ENCODE measurements at regions not wholly inside any gene's neighbourhood (a gene's known extent, or its start where the extent isn't known, plus 50 kb on each side); places are given as distances from the start of the nearest gene placed in this dataset.

DNA sequence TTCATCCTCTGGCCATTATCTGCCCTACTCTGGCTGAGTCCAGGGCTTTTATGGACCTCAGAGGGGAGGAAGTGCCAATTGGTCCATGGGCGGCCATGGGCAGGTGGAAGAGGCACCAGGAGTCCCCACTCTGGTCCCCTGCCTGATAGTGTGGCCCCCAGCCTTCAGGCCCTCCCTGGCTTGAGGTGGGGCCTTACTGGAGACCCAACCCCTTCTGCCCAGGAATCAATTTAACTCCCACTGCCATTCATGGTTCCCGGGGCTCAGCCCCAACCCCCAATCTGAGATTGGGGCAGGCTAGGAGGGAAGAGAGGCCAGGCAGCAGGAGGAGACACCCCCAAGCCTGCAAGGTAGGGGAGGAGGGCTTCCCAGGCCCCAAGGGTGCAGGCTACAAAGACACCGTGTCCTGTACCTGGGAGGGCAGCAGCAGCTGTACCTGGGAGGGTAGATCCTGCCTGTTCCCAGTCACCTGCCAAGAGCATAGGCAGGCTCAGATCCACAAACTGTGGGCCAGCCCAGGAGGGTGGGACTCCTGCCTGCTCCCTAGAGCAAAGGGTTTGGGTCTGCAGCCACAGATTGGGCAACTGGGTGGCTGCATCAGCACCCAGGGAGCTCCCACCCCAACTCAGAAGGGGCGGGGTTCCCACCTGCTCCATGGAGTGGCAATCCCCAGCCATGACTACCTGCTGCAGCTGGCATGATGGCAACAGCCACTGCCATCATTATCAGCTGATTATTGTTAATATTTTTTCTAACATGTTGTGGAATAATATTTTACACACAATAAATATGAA is 1044.1 kb upstream of the B3GALT2 start:
- DNase-seq (ENCODE audit: low read depth, low spot score) (no peak), ATAC-seq (no peak)
- Histone ChIP-seq H3K27me3 (ENCODE audit: insufficient read depth, low read length) (no peaks in the 10 kb centered on the region), H3K27ac (ENCODE audit: low read depth, low read length) (no peak overlapping the region), H3K36me3 (ENCODE audit: control insufficient read depth in 1 of 2, insufficient read depth in 2 of 2, low read length in 2 of 2) (no peaks in the 10 kb centered on the region), H3K4me2 (ENCODE audit: low read length) (no peak overlapping the region), H3K4me1 (ENCODE audit: control insufficient read depth in 1 of 2, insufficient read depth in 2 of 2, low read length in 2 of 2) (no peaks in the 10 kb centered on the region), H3K9me3 (ENCODE audit: control insufficient read depth in 1 of 2, insufficient read depth in 1 of 2, low read depth in 1 of 2, low read length in 2 of 2) (no peaks in the 10 kb centered on the region), H2AFZ (ENCODE audit: low read depth, low read length, poor library complexity, severe bottlenecking) (no peak overlapping the region), H3K4me3 (replicated peaks in 1 of 2; ENCODE audit: low read depth in 1 of 2, low read length in 2 of 2) (no peak overlapping the region), H4K20me1 (ENCODE audit: insufficient read depth) (no peaks in the 10 kb centered on the region), H3K9me2 (ENCODE audit: insufficient read depth) (no peaks in the 10 kb centered on the region), H3K9ac (ENCODE audit: low read length) (no peak overlapping the region), H3K79me2 (ENCODE audit: insufficient read depth, low read length) (no peaks in the 10 kb centered on the region)
- POLR2A ChIA-PET = no interaction called here
- TF ChIP-seq EZH2phosphoT487 (IDR thresholded peaks at IDR 0.05; ENCODE audit: borderline replicate concordance) (no peak), ZNF274 (IDR thresholded peaks at IDR 0.05; ENCODE audit: low read depth, low read length) (no peak), ELF1 (IDR thresholded peaks at IDR 0.05; ENCODE audit: borderline replicate concordance, low read depth) (no peak), ZBTB33 (IDR thresholded peaks at IDR 0.05; ENCODE audit: extremely low read depth, insufficient replicate concordance, low read length) (no peak), ZFX (IDR thresholded peaks at IDR 0.05) (no peak), SRF (IDR thresholded peaks at IDR 0.05; ENCODE audit: low read depth) (no peak), CEBPB (IDR thresholded peaks at IDR 0.05; ENCODE audit: low read depth) (no peak), POLR2A (IDR thresholded peaks at IDR 0.05; ENCODE audit: borderline replicate concordance, extremely low read depth, insufficient read depth, insufficient read length) (no peak), TCF7L2 (IDR thresholded peaks at IDR 0.05; ENCODE audit: borderline replicate concordance, extremely low read depth, insufficient read depth, insufficient read length) (no peak), CBX3 (IDR thresholded peaks at IDR 0.05; ENCODE audit: low read depth) (no peak), EGR1 (IDR thresholded peaks at IDR 0.05; ENCODE audit: low read depth) (no peak), SIN3A (IDR thresholded peaks at IDR 0.05; ENCODE audit: low read depth) (no peak), RAD21 (IDR thresholded peaks at IDR 0.05; ENCODE audit: low read depth) (no peak)
- TF ChIP-seq, protein P1, sequence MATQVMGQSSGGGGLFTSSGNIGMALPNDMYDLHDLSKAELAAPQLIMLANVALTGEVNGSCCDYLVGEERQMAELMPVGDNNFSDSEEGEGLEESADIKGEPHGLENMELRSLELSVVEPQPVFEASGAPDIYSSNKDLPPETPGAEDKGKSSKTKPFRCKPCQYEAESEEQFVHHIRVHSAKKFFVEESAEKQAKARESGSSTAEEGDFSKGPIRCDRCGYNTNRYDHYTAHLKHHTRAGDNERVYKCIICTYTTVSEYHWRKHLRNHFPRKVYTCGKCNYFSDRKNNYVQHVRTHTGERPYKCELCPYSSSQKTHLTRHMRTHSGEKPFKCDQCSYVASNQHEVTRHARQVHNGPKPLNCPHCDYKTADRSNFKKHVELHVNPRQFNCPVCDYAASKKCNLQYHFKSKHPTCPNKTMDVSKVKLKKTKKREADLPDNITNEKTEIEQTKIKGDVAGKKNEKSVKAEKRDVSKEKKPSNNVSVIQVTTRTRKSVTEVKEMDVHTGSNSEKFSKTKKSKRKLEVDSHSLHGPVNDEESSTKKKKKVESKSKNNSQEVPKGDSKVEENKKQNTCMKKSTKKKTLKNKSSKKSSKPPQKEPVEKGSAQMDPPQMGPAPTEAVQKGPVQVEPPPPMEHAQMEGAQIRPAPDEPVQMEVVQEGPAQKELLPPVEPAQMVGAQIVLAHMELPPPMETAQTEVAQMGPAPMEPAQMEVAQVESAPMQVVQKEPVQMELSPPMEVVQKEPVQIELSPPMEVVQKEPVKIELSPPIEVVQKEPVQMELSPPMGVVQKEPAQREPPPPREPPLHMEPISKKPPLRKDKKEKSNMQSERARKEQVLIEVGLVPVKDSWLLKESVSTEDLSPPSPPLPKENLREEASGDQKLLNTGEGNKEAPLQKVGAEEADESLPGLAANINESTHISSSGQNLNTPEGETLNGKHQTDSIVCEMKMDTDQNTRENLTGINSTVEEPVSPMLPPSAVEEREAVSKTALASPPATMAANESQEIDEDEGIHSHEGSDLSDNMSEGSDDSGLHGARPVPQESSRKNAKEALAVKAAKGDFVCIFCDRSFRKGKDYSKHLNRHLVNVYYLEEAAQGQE (IDR thresholded peaks at IDR 0.05; ENCODE audit: low read depth) = no peak
- TF ChIP-seq, protein P2, sequence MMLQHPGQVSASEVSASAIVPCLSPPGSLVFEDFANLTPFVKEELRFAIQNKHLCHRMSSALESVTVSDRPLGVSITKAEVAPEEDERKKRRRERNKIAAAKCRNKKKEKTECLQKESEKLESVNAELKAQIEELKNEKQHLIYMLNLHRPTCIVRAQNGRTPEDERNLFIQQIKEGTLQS (IDR thresholded peaks at IDR 0.05) = no peak
- TF ChIP-seq, protein P3, sequence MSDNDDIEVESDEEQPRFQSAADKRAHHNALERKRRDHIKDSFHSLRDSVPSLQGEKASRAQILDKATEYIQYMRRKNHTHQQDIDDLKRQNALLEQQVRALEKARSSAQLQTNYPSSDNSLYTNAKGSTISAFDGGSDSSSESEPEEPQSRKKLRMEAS (IDR thresholded peaks at IDR 0.05) = no peak
- TF ChIP-seq, protein P4, sequence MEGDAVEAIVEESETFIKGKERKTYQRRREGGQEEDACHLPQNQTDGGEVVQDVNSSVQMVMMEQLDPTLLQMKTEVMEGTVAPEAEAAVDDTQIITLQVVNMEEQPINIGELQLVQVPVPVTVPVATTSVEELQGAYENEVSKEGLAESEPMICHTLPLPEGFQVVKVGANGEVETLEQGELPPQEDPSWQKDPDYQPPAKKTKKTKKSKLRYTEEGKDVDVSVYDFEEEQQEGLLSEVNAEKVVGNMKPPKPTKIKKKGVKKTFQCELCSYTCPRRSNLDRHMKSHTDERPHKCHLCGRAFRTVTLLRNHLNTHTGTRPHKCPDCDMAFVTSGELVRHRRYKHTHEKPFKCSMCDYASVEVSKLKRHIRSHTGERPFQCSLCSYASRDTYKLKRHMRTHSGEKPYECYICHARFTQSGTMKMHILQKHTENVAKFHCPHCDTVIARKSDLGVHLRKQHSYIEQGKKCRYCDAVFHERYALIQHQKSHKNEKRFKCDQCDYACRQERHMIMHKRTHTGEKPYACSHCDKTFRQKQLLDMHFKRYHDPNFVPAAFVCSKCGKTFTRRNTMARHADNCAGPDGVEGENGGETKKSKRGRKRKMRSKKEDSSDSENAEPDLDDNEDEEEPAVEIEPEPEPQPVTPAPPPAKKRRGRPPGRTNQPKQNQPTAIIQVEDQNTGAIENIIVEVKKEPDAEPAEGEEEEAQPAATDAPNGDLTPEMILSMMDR (IDR thresholded peaks at IDR 0.05 in 2 of 3, conservative IDR thresholded peaks at IDR 0.05 in 1 of 3; ENCODE audit: borderline replicate concordance in 1 of 3, insufficient read depth in 1 of 3, low read depth in 2 of 3, low read length in 2 of 3) = no peak
- RAD21 ChIA-PET (ENCODE audit: low non-redundant PET in 1 of 2, low total read pairs in 2 of 2, uncharacterized antibody in 2 of 2, unreplicated experiment in 2 of 2) = no interaction called here
- intact Hi-C loops (cut with micrococcal nuclease) = no loop called here
- no TSS peak for BruUV-seq (replicated peaks)
- CTCF ChIA-PET = no interaction called here

All from HCT116 (cell line).